ENCODE measurements at regions not wholly inside any gene's neighbourhood (a gene's known extent, or its start where the extent isn't known, plus 50 kb on each side); places are given as distances from the start of the nearest gene placed in this dataset.

DNA sequence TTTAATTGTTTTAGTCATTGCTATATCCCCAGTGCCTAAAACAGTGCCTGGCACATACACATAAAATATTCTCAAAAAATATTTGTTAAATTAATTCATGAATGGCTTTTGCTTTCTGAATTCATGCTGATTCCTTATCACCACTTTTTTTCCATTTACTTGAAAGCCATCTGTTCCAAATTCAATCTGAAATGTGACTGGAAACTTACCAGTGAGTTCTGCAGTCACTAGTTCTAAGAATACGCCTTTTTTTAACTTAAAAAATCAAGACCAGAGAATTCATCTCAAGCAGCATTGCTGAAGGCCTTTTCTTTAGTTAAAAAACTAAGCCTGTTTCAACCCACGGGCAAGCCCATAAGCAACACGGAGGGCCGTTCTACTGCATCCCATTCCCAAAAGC is 114.0 kb upstream of the ERCC4 start:
- DNase-seq (ENCODE audit: low spot score) = no peak
- Mint-ChIP-seq H3K36me3 (ENCODE audit: low read depth) (no peaks in the 10 kb centered on the region), H3K4me3 (ENCODE audit: unreplicated experiment) (no peak overlapping the region), H3K27ac (ENCODE audit: unreplicated experiment) (no peak overlapping the region), H3K4me1 (ENCODE audit: low read depth) (no peaks in the 10 kb centered on the region), H3K27me3 (ENCODE audit: low read depth) (no peaks in the 10 kb centered on the region), H3K9me3 (ENCODE audit: low read depth) (no peaks in the 10 kb centered on the region)
- TF ChIP-seq CTCF (IDR thresholded peaks at IDR 0.05) = no peak

DNA sequence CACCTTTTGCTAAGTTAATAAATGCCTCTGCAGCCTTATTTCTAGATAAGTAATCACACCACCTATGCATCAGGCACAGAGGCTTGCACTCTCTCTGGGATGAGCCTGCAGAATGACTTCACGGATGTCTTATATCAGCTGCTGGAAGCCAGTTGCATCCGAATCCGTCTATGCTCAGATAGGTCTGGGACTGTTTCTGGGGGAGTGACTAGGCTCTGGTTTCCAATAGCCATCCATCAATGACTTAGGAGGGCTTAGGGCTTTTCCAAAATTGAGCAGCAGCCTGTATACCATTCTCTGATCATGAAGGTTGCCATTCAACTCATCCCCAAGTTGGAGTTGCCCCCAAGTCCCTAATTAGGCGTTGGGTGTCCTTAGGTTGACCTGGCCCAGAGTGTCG is 113.3 kb upstream of the ERCC4 start:
- no peak overlapping the region for H3K27ac Mint-ChIP-seq (ENCODE audit: unreplicated experiment)
- no peaks in the 10 kb centered on the region for H3K36me3 Mint-ChIP-seq (ENCODE audit: low read depth)
- no peaks in the 10 kb centered on the region for H3K9me3 Mint-ChIP-seq (ENCODE audit: low read depth)
- no peaks in the 10 kb centered on the region for H3K4me1 Mint-ChIP-seq (ENCODE audit: low read depth)
- DNase-seq (ENCODE audit: low spot score) = no peak
- no peak overlapping the region for H3K4me3 Mint-ChIP-seq (ENCODE audit: unreplicated experiment)
- peaks cover 2% of the 10 kb centered on the region for H3K27me3 Mint-ChIP-seq (ENCODE audit: low read depth)
- no peak for TF ChIP-seq CTCF (IDR thresholded peaks at IDR 0.05)

- Mint-ChIP-seq H3K27ac (ENCODE audit: unreplicated experiment) (no peak overlapping the region), H3K4me3 (ENCODE audit: unreplicated experiment) (no peak overlapping the region), H3K9me3 (ENCODE audit: low read depth) (no peaks in the 10 kb centered on the region), H3K36me3 (ENCODE audit: low read depth) (no peaks in the 10 kb centered on the region), H3K27me3 (ENCODE audit: low read depth) (peaks cover 4% of the 10 kb centered on the region), H3K4me1 (ENCODE audit: low read depth) (no peaks in the 10 kb centered on the region)
- TF ChIP-seq CTCF (IDR thresholded peaks at IDR 0.05) = no peak
- DNase-seq (ENCODE audit: low spot score) = no peak
Observed at GRCh38 chr16:13808102-13808501, 111.9 kb upstream of the ERCC4 start.

GRCh38 chr16:13809765-13810164 is 110.2 kb upstream of the ERCC4 start:
- Mint-ChIP-seq H3K36me3 (ENCODE audit: low read depth) (no peaks in the 10 kb centered on the region), H3K27ac (ENCODE audit: unreplicated experiment) (no peak overlapping the region), H3K27me3 (ENCODE audit: low read depth) (peaks cover 4% of the 10 kb centered on the region), H3K9me3 (ENCODE audit: low read depth) (no peaks in the 10 kb centered on the region), H3K4me1 (ENCODE audit: low read depth) (no peaks in the 10 kb centered on the region), H3K4me3 (ENCODE audit: unreplicated experiment) (no peak overlapping the region)
- no peak for DNase-seq (ENCODE audit: low spot score)
- TF ChIP-seq CTCF (IDR thresholded peaks at IDR 0.05) = no peak

DNA sequence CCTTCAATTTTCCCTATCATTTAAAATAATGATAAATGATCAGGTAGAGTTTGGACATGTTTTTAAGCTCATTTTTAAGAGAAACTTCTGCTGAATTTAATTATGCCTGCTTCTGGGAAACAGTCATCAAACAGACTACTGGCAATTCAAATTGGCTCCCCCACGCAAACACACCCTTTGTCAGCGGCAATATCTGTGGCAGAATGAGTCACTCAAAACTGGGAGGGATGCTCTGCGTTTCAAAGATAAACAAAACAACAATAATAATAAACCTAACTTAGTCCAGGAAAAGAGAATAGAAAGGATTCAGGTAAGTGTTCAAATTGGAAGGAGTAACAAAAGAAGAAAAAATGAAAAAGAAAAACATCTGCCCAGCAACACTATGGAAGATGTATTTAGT is 108.1 kb upstream of the ERCC4 start:
- H3K27ac Mint-ChIP-seq (ENCODE audit: unreplicated experiment) = no peak overlapping the region
- DNase-seq (ENCODE audit: low spot score) = no peak
- no peaks in the 10 kb centered on the region for H3K36me3 Mint-ChIP-seq (ENCODE audit: low read depth)
- H3K27me3 Mint-ChIP-seq (ENCODE audit: low read depth) = peaks cover 5% of the 10 kb centered on the region
- no peak overlapping the region for H3K4me3 Mint-ChIP-seq (ENCODE audit: unreplicated experiment)
- no peaks in the 10 kb centered on the region for H3K4me1 Mint-ChIP-seq (ENCODE audit: low read depth)
- H3K9me3 Mint-ChIP-seq (ENCODE audit: low read depth) = no peaks in the 10 kb centered on the region
- no peak for TF ChIP-seq CTCF (IDR thresholded peaks at IDR 0.05)
